GM21786 (cell line): ENCODE measurements at regions not wholly inside any gene's neighbourhood (a gene's known extent, or its start where the extent isn't known, plus 50 kb on each side); places are given as distances from the start of the nearest gene placed in this dataset.
"Not testable (repeated sequence)": the region's sequence is repeated elsewhere in the genome, so short reads cannot be mapped to it uniquely, and the experiment has no call there.

Source experiments
- ATAC-seq: cut with Tn5 transposase; IDR thresholded peaks from one replicate; pipeline ENCODE4 v1.9.1; 2021; ENCODE audit not compliant: unreplicated experiment

- no peak for ATAC-seq
Measured at GRCh38 chr6:72457738-72458137, 164.1 kb upstream of the KCNQ5 start.

GRCh38 chr6:72458521-72458920 lies 163.3 kb upstream of the KCNQ5 start:
- no peak for ATAC-seq

- ATAC-seq, result no peak
Measured at GRCh38 chr6:72461144-72461543, 160.7 kb upstream of the KCNQ5 start.

DNA sequence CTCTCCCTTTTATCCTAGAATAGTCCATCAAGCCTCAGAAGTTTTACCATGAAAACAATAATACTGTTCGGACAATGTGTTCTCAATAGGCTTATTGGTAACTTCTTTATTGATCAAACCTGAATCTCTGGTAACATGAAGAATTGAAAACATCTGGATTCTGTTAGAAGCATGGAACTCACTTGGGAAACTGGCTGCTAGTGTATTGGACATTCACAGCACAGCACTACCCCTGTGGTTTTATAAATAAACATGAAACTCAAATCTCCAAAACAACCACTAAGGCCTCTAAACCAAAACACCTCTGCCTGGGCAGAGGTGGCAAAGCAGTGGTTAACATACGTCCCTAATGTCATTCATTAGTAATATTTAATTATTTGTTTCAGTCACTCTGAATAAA lies 157.6 kb upstream of the KCNQ5 start:
- ATAC-seq, result no peak

GRCh38 chr6:72464791-72465691 lies 156.8 kb upstream of the KCNQ5 start:
- ATAC-seq, result no peak

- ATAC-seq, result no peak
Measured at GRCh38 chr6:72466471-72466870, 155.4 kb upstream of the KCNQ5 start.

DNA sequence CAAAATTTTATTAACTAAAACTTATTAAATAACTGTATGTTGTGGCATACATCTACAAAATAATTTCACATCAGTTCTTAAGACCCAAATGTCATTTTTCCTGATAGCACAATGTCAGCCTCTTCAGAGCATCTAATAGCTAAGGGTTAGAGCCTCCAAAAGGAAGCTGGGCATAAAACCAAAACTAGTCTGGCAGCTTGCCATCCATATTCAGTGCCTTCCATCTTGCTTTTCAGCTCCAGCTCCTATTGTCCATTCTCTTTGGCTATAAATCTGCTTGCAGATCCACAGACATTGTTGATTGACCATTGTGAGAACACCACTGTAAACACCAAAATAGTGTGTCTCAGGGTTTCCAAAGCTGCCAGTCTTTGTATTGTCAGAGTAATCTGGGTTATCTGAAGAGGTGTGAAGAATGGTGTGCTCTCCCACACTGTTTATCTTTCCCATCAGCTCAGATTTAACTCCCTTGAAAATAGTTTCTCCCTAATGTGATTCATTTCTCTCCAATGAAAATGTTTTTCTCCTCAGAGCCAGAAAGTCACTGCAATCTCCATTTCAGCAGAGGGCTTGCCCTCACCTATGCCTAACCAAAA lies 154.8 kb upstream of the KCNQ5 start:
- no peak for ATAC-seq

DNA sequence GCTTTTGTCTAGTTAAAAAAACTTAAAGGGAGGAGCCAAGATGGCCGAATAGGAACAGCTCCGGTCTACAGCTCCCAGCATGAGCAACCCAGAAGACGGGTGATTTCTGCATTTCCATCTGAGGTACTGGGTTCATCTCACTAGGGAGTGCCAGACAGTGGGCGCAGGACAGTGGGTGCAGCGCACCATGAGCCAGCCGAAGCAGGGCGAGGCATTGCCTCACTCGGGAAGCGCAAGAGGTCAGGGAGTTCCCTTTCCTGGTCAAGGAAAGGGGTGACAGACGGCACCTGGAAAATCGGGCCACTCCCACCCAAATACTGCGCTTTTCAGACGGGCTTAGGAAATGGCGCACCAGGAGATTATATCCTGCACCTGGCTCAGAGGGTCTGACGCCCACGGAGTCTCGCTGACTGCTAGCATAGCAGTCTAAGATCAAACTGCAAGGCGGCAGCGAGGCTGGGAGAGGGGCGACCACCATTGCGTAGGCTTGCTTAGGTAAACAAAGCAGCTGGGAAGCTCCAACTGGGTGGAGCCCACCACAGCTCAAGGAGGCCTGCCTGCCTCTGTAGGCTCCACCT lies 152.4 kb upstream of the KCNQ5 start:
- ATAC-seq, result not testable (repeated sequence)

DNA sequence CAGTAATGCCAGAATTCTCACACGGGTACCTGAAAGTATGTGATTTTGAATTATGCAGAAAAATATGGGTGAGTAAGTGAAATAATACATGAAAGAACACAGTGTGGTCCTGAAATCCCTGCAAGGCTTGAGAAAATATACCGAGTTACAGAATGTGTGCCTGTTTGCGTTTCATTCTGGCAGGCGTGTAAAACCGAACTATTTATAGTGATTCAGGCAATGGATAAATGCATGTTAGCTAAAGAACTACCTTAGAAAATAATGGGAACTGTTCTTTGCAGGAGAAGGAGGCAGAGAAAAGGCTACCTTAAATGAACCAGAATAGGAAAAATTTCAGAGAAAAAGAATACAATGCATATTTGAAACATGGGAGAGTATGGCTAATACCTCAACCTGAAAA lies 145.8 kb upstream of the KCNQ5 start:
- ATAC-seq, result no peak

DNA sequence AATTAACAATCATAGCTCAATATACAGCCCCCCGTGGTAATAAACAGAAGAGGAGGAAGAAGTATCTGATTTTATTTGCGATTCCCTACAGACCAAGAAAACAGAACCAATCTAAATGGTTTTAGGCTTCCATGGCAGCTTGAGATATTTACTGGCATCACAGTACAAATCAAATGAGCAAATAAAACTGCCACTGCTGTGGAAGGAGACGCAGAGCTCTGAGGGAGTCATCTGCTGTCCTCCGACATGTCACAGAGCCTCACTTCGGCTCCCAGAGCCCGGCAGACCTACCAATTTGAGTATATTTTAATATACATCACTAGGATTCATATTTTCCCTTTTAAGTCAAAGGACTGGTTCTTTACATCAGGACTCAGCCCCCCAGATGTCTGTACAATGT lies 145.2 kb upstream of the KCNQ5 start:
- no peak for ATAC-seq

DNA sequence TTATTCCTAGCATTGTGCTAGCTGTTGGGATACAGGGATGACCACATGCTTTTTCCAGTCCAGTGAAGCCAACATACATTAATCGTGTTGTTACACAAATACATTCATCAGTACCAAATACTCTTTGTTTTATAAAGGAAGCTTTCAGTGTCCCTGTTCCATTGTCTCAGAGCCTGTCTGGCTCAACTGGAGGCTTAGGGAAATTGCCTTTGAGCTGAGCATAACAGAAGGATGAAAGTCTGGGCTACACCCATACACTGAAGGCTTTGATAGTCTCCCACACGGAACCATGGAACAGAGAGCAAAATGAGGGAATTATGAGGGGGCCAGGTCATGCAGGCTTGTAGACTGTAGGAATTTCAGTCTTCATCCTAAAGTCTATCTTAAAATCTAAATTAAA lies 126.4 kb upstream of the KCNQ5 start:
- no peak for ATAC-seq

DNA sequence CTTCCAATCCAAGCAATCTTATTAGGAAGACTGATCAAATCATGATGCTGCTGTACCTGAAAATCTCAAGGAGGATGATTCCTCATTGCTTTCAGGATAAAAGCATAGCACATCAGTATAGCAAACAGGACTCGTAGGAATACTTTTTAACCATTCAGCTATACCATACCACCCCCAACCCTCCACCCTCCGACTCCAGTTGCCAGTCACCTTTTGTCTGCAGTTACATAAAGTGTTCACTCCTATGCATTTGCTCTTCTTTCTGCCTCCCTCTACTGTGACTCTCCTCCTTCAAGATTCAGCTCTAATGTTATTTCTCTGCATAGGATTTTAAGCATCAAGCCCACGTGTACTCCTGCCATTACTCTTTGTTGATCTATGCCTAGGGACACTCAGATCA lies 124.7 kb upstream of the KCNQ5 start:
- ATAC-seq, result no peak

DNA sequence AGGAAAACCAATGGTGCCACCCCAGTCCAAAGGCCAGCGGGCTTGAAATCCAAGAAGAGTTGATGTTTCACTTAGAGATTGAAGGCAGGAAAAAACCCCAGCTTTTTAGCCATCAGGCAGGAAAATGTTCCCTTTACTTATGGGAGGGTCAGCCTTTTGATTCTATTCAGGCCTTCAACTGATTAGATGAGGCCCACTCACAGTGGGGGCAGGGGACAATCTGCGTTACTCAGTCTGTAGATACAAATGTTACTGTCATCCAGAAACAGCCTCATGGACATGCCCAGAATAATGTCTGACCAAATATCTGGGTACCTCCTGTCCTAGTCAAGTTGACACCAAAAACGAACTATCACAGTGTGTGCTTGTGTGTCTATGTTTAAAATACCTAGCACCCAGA lies 121.2 kb upstream of the KCNQ5 start:
- no peak for ATAC-seq

DNA sequence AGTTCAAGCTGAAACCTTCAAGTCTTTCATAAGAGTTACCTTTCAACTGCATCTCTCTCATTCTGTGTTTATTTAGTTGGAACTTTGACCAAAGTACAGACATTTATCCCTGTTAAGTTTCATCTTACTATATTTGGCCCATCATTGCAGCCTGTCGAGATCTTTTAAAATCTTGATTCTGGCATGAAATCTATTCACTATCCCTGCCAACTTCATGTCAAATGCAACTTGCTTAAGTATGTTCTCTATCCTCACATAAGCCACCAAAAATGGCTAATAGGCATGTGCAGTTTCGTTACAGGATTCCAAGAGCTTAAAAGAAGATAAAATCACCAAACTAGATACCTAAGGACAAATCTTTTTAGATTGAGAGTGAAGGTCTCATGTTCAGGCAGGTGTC lies 117.5 kb upstream of the KCNQ5 start:
- ATAC-seq, result no peak

DNA sequence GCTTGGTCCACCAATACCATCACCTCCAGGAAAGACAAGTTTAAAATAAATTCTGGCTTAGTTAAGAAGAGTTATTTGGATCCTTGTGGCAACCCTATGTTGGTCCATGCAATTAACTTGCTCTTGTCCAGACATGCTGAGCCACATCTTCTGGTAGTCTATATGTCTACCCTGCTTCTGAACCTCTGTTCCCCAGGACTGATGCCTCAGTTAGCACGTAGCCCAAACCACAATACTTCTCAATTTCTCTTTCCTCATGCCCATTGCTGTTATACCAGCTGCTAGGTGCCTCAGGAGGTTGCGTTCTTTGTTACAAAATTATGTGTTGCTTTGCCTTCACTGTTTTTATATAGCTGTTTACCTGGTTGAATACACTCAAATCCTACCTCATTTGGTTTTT lies 116.4 kb upstream of the KCNQ5 start:
- ATAC-seq, result no peak

GRCh38 chr6:72519871-72520270 lies 102.0 kb upstream of the KCNQ5 start:
- ATAC-seq, result no peak

GRCh38 chr6:72521684-72522083 lies 100.2 kb upstream of the KCNQ5 start:
- no peak for ATAC-seq

GRCh38 chr6:72522735-72523141 lies 99.1 kb upstream of the KCNQ5 start:
- no peak for ATAC-seq

DNA sequence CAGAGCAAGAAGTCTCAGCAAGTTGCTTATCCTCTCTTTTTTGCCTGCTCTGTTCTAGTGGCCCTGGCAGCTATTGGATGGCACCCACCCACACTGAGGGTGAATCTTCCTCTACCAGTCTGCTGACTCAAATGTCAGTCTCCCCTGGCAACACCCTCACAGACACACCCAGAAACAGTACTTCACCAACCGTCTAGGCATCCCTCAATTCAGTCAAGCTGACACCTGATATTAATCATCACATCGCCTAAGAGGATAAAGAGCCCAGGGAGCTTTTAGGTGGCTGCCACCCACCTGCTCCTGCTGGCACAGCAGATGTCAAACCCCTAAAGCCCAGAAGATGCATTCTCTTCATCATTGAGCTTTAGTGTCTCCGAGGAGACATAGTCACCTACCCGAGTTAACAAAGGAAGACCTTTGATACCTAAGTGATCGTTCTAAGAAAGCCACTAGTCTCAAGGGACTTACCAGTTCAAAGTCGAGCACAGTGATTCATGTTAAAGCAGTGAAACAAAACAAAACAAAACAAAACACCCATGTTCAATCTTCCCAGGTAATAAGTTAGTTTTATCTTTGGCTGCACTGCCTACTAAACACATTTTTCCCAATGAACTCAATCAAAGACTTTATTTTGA lies 97.7 kb upstream of the KCNQ5 start:
- peak; percentile 86 for ATAC-seq

- no peak for ATAC-seq
Measured at GRCh38 chr6:72525821-72526510, 95.9 kb upstream of the KCNQ5 start.

DNA sequence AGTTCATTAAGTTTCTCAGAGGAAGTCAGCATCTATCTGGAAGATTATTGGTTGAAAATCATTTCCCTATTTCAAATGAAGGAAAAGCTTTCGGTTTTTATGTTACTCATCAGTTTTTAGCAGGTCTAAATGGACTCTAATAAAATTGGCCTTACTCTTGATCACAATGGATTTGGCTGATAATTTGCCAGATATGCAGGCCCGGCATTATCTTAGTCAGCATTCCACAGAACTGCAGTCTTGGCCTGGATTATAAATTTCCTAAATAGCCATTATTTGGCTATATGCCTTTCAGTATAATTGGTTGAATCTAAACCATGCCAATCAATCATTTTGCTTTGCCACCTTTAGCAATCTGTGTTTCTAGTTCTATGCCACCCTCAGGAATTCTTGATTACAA lies 91.7 kb upstream of the KCNQ5 start:
- ATAC-seq, result no peak
